Ovary (tissue), 3 donors: ENCODE measurements at regions not wholly inside any gene's neighbourhood (a gene's known extent, or its start where the extent isn't known, plus 50 kb on each side); places are given as distances from the start of the nearest gene placed in this dataset.

Source experiments
- EP300 ChIP-seq: sonication (generic); formaldehyde crosslinking; IDR thresholded peaks from one replicate; pipeline ENCODE4 v1.6.1; 2017; ENCODE audit warnings: antibody characterized with exemption
- POLR2A ChIP-seq: fragments of 450-650 bp; IDR thresholded peaks from one replicate; pipeline ENCODE4 v1.6.1; 2017; ENCODE audit warnings: antibody characterized with exemption, mild to moderate bottlenecking, moderate library complexity
- TF ChIP-seq, protein P1 (sequence below), 3 donors: fragments of 450-650 bp in 2 of 3; fragments of 200-600 bp in 1 of 3; IDR thresholded peaks; one replicate each; pipeline versions ENCODE4 v1.5.1 to v1.8.0; 2016 to 2022; ENCODE audit warnings: antibody characterized with exemption in 3 of 3, mild to moderate bottlenecking in 1 of 3
- donor health status: DM: no; HTN: no; CAD: no.

GRCh38 chr6:140747114-140747513 is 1372.7 kb upstream of the CITED2 start:
- TF ChIP-seq, protein P1, sequence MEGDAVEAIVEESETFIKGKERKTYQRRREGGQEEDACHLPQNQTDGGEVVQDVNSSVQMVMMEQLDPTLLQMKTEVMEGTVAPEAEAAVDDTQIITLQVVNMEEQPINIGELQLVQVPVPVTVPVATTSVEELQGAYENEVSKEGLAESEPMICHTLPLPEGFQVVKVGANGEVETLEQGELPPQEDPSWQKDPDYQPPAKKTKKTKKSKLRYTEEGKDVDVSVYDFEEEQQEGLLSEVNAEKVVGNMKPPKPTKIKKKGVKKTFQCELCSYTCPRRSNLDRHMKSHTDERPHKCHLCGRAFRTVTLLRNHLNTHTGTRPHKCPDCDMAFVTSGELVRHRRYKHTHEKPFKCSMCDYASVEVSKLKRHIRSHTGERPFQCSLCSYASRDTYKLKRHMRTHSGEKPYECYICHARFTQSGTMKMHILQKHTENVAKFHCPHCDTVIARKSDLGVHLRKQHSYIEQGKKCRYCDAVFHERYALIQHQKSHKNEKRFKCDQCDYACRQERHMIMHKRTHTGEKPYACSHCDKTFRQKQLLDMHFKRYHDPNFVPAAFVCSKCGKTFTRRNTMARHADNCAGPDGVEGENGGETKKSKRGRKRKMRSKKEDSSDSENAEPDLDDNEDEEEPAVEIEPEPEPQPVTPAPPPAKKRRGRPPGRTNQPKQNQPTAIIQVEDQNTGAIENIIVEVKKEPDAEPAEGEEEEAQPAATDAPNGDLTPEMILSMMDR (IDR thresholded peaks at IDR 0.05): no peak
- TF ChIP-seq POLR2A: no peak
- no peak for TF ChIP-seq EP300
